HG02642 (cell line): ENCODE measurements at regions not wholly inside any gene's neighbourhood (a gene's known extent, or its start where the extent isn't known, plus 50 kb on each side); places are given as distances from the start of the nearest gene placed in this dataset.

Experiments used
- ATAC-seq: cut with Tn5 transposase; IDR thresholded peaks from one replicate; pipeline ENCODE4 v1.9.1; 2021; ENCODE audit warnings: mild to moderate bottlenecking; ENCODE audit not compliant: unreplicated experiment, poor library complexity

DNA sequence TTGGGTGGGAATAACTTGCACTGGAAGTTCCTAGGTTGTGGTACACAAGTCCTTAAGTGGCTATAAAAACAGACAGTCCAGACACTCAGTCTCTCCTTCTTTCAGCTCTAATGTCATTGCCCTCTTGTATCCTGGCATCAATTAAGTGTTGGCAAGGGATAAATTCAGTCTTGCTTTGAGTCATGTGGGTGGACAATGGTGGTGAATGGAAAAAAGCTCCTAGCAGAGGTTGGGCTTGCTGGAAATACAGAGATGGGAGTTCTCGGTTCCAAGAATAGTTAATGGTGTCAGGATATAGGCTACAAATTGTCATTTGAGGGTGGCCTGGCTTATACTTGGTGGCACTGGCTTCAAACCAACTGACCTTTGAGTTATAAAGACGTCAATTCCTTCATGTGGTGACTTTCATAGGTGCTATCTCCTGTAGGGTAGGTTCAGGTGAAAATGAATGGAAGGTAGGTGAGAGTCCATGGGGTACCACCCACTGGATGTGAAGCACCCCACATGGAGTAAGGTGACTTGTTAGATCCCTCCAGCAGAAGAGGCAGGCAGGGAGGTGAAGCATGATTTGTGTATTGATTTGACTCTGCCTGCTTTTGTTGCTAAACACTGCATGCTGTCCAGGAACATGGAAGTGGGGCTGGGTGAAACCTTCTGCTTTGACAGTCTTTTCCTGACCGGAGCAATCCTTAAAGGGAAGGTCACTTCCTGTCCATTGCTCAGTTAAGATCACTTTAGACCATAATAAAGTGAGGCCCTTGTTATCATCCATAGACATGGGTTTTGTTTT is 102.0 kb downstream of the LACC1 start:
- no peak for ATAC-seq

DNA sequence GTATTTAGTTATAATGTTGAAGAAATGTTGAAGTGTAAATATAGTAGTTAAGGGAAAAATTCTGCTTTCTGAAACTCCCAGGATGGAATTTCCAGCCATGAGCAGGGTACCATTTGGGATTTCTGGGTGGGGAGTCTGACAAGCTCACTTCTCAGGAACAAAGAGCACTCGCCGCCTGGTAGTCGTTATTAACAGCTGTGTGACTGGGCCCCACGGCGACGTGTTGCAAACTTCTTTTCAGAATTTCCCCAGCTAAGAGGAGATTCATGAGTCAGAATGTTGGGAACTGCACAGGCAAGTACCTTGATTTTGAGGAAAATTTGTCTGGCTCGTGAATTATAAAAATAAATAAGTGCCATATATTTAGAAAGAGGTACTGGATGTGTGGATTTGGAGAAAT is 103.7 kb downstream of the LACC1 start:
- no peak for ATAC-seq

- no peak for ATAC-seq
Observed at GRCh38 chr13:43984292-43984691, 104.6 kb downstream of the LACC1 start.

GRCh38 chr13:43985422-43986072 is 105.8 kb downstream of the LACC1 start:
- no peak for ATAC-seq

- no peak for ATAC-seq
Observed at GRCh38 chr13:43986421-43986981, 106.8 kb downstream of the LACC1 start.

DNA sequence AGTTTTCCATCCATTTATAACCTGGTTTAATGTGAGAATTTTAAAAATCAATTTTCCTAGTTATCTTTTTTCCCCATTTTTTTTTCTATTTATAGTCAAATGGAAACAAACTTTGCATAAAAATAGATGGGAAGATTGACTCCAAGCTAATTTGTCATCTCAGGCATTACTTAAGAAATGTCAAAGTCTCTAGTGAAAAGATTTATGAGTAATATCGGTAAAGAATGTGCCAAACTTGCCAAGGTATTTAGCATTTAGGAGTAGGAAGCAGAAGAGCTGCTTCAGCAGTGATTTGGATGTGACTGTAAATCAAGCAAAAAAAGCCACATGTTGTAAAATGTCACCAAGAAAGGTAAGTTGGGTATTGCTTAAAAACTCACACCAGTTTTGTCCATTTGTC is 108.6 kb downstream of the LACC1 start:
- ATAC-seq: no peak

GRCh38 chr13:43990021-43990420 is 110.3 kb downstream of the LACC1 start:
- ATAC-seq: no peak

DNA sequence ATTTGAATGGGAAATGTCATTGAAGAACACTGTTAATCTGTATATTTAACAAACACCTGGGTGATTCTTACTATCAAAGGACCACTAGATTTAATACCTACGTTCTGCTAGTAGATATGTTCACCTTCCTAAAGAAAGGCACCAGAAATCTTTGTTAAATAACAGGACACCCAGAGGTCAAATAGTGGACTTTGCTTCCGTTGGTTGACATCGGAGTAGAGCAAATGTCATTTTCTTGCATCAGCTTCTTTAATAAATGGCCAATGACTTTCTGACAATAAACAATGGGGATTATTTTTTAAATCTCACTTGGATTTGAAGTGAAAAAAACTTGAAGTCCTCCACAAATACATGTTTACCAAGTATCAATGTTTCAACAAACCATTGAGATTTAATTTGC is 111.1 kb downstream of the LACC1 start:
- no peak for ATAC-seq

DNA sequence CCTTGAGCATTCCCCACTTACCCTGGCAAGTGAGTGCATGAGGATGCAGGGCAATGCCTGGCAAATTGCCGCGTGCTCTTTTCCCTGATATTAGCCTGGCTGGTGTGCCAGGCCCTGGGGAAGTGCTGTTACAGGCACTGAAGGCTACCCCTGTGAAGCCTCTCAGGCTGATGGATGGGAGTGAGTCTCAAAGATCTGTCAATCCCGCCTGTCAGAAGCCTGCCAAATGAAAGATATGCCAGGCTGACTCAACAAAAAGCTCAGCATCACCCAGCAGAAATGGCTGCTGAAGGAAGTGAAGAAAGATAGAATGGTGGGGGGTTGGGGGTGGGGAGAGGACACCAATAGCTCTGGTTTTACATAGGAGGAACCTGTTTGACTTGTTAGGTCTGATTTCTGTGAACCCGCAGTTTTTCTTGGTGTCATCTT is 112.1 kb downstream of the LACC1 start:
- ATAC-seq: no peak

DNA sequence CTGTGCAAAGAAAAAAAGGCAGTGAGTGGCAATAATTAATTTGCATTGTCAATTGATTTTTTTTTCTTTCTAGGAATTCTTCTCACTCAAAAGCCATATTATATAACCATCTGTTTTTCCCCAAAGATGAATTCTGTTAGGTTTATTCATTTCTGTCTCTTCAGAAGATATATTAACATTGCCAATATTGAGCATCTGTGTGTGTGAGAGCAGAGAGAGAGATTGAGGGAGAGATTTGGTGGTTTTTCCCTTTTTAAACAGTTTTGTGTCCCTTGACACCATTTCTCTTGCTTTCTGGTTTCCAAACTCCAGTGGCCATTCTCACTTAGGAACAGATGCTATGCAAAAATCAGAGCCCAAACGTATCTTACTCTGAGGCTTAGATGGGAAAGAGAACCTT is 112.5 kb downstream of the LACC1 start:
- no peak for ATAC-seq

DNA sequence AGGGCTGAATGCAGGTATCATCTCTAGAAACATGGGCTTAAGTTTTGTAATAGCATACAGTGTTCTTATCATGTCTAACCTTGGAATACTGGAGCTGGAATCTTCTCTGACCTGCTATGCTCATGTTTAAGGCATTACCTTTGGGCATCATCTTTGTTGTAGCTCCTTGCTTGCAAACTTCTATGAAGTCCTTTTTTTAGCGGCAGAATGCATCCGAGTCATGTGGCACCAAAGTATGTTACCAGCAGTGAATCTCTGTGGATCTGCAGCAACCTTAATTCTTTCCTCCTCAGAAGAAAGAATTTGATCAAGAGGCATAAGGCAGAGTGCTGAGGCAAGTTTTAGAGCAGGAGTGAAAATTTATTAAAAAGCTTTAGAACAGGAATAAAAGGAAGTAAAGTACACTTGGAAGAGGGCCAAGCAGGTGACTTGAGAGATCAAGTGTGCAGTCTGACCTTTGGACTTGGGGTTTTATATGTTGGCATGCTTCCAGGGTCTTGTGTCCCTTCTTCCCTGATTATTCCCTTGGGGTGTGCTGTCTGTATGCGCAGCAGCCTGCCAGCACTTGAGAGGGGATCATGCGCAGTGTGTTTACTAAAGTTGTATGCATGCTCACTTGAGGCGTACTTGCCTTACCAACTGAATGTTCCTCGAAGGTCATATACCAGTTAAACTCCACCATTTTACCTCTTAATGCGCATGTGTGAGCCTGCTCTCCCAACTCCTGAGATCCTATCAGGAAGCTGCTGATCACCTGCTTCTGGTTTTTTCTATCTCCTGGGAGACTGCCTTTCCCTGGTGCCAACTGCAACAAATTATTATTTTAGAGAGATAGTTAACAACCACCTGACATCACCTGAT is 115.5 kb downstream of the LACC1 start:
- no peak for ATAC-seq

DNA sequence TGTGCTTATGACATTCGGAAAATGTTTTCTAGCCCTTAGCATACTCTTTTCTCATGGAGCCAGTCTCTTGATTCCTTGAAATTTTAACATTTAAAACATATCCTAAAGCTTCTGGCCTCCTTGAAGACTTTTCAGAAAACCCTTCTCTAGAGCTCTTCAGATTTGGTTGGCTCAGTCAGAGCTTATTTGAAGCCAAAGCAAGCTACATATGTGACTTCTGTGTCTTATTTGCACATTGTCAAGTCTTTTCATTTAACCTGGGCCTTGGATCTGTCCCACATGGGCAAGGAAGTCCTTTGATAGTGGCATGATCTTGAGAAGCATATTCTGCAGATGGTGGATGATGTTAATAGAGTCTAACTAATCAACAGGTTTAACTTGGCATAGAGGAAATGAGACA is 116.5 kb downstream of the LACC1 start:
- ATAC-seq: no peak

- no peak for ATAC-seq
Observed at GRCh38 chr13:44003481-44003880, 123.8 kb downstream of the LACC1 start.

GRCh38 chr13:44004878-44005277 is 125.2 kb downstream of the LACC1 start:
- ATAC-seq: no peak

GRCh38 chr13:44007451-44007850 is 127.7 kb downstream of the LACC1 start:
- no peak for ATAC-seq

GRCh38 chr13:44011036-44011435 is 131.3 kb downstream of the LACC1 start:
- no peak for ATAC-seq

DNA sequence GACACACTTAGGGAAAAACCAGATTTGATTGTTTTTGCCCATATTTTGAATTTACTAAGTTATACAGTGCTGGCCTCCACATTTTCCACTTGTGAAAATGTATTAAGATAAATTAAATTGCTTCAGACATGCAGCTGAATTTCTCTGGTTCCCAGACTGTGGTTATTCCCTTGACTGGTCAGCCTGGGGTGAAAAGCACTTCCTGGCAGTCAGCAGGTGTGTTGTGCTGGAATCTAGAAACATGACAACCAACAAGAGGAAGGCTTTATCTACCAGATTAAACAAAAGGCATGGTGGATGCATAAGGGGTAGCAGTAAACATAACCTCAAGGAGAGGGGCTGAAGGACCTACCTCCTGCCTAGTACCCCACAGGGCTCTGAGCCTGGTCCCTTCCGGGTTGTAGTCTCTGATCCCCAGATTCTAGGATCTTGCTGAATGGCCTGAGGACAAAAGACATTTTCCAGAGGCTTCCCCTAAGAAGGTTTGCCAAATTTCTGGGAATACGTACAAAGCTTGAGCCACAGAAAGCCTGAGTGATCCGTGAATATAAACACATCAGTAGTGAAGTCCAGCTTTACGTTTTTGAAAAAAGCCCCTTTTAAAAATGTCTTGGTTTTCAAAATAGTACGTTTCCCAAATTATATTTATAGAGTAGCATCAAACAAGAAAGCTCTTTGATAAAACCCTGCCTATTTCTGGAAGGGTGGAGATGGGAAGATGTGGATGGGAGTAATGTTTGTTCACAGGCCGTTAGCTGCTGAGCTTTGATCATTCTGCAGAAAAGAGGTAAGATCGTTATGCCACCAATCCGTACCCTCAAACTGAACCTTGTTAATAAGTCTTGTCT is 133.4 kb downstream of the LACC1 start:
- ATAC-seq: no peak

- ATAC-seq: no peak
Observed at GRCh38 chr13:44013758-44014291, 134.1 kb downstream of the LACC1 start.

GRCh38 chr13:44014501-44014900 is 134.8 kb downstream of the LACC1 start:
- no peak for ATAC-seq

GRCh38 chr13:44015118-44015517 is 135.4 kb downstream of the LACC1 start:
- ATAC-seq: no peak
